ENCODE measurements at regions not wholly inside any gene's neighbourhood (a gene's known extent, or its start where the extent isn't known, plus 50 kb on each side); places are given as distances from the start of the nearest gene placed in this dataset.

GRCh38 chr10:81130014-81130413 is 592.3 kb downstream of the SH2D4B start:
- TF ChIP-seq CTCF (IDR thresholded peaks at IDR 0.05) = no peak
- TF ChIP-seq POLR2A (IDR thresholded peaks at IDR 0.05) = no peak
